ENCODE measurements at regions not wholly inside any gene's neighbourhood (a gene's known extent, or its start where the extent isn't known, plus 50 kb on each side); places are given as distances from the start of the nearest gene placed in this dataset.

GRCh38 chr2:51846796-51847195, 814.9 kb upstream of the NRXN1 start:
- Histone ChIP-seq H3K9me3 (ENCODE audit: control insufficient read depth, low read length) (no peaks in the 10 kb centered on the region), H3K4me3 (ENCODE audit: insufficient read depth, low read depth, low read length, poor library complexity, severe bottlenecking) (no peak overlapping the region), H3K4me1 (ENCODE audit: control insufficient read depth, insufficient read depth, low read length, poor library complexity, severe bottlenecking) (no peaks in the 10 kb centered on the region), H3K27me3 (replicated peaks; ENCODE audit: control insufficient read depth, insufficient read depth, low read length, poor library complexity, severe bottlenecking) (no peaks in the 10 kb centered on the region), H3K27ac (ENCODE audit: insufficient read depth, low read length, poor library complexity, severe bottlenecking) (no peak overlapping the region), H3K36me3 (ENCODE audit: control insufficient read depth, insufficient read depth, low read length) (no peaks in the 10 kb centered on the region)
- no peak for DNase-seq

- Histone ChIP-seq H3K36me3 (ENCODE audit: control insufficient read depth, insufficient read depth, low read length) (no peaks in the 10 kb centered on the region), H3K9me3 (ENCODE audit: control insufficient read depth, low read length) (no peaks in the 10 kb centered on the region), H3K4me3 (ENCODE audit: insufficient read depth, low read depth, low read length, poor library complexity, severe bottlenecking) (no peak overlapping the region), H3K27me3 (replicated peaks; ENCODE audit: control insufficient read depth, insufficient read depth, low read length, poor library complexity, severe bottlenecking) (no peaks in the 10 kb centered on the region), H3K4me1 (ENCODE audit: control insufficient read depth, insufficient read depth, low read length, poor library complexity, severe bottlenecking) (no peaks in the 10 kb centered on the region), H3K27ac (ENCODE audit: insufficient read depth, low read length, poor library complexity, severe bottlenecking) (no peak overlapping the region)
- DNase-seq = no peak
Measured at GRCh38 chr2:51846018-51846417, 814.1 kb upstream of the NRXN1 start.

GRCh38 chr2:51844596-51844995, 812.7 kb upstream of the NRXN1 start:
- Histone ChIP-seq H3K27me3 (replicated peaks; ENCODE audit: control insufficient read depth, insufficient read depth, low read length, poor library complexity, severe bottlenecking) (no peaks in the 10 kb centered on the region), H3K4me3 (ENCODE audit: insufficient read depth, low read depth, low read length, poor library complexity, severe bottlenecking) (no peak overlapping the region), H3K4me1 (ENCODE audit: control insufficient read depth, insufficient read depth, low read length, poor library complexity, severe bottlenecking) (no peaks in the 10 kb centered on the region), H3K36me3 (ENCODE audit: control insufficient read depth, insufficient read depth, low read length) (no peaks in the 10 kb centered on the region), H3K27ac (ENCODE audit: insufficient read depth, low read length, poor library complexity, severe bottlenecking) (no peak overlapping the region), H3K9me3 (ENCODE audit: control insufficient read depth, low read length) (no peaks in the 10 kb centered on the region)
- no peak for DNase-seq

- Histone ChIP-seq H3K27me3 (replicated peaks; ENCODE audit: control insufficient read depth, insufficient read depth, low read length, poor library complexity, severe bottlenecking) (no peaks in the 10 kb centered on the region), H3K27ac (ENCODE audit: insufficient read depth, low read length, poor library complexity, severe bottlenecking) (no peak overlapping the region), H3K4me1 (ENCODE audit: control insufficient read depth, insufficient read depth, low read length, poor library complexity, severe bottlenecking) (no peaks in the 10 kb centered on the region), H3K4me3 (ENCODE audit: insufficient read depth, low read depth, low read length, poor library complexity, severe bottlenecking) (no peak overlapping the region), H3K9me3 (ENCODE audit: control insufficient read depth, low read length) (no peaks in the 10 kb centered on the region), H3K36me3 (ENCODE audit: control insufficient read depth, insufficient read depth, low read length) (no peaks in the 10 kb centered on the region)
- no peak for DNase-seq
Measured at GRCh38 chr2:51829477-51829876, 797.5 kb upstream of the NRXN1 start.

- no peak for DNase-seq
- Histone ChIP-seq H3K36me3 (ENCODE audit: control insufficient read depth, insufficient read depth, low read length) (no peaks in the 10 kb centered on the region), H3K27me3 (replicated peaks; ENCODE audit: control insufficient read depth, insufficient read depth, low read length, poor library complexity, severe bottlenecking) (no peaks in the 10 kb centered on the region), H3K4me3 (ENCODE audit: insufficient read depth, low read depth, low read length, poor library complexity, severe bottlenecking) (no peak overlapping the region), H3K27ac (ENCODE audit: insufficient read depth, low read length, poor library complexity, severe bottlenecking) (no peak overlapping the region), H3K9me3 (ENCODE audit: control insufficient read depth, low read length) (no peaks in the 10 kb centered on the region), H3K4me1 (ENCODE audit: control insufficient read depth, insufficient read depth, low read length, poor library complexity, severe bottlenecking) (no peaks in the 10 kb centered on the region)
Measured at GRCh38 chr2:51825823-51826222, 793.9 kb upstream of the NRXN1 start.

GRCh38 chr2:51813247-51813646, 781.3 kb upstream of the NRXN1 start:
- H3K4me3 ChIP-seq (ENCODE audit: insufficient read depth, low read depth, low read length, poor library complexity, severe bottlenecking) = no peak overlapping the region
- no peak overlapping the region for H3K27ac ChIP-seq (ENCODE audit: insufficient read depth, low read length, poor library complexity, severe bottlenecking)
- H3K27me3 ChIP-seq (replicated peaks; ENCODE audit: control insufficient read depth, insufficient read depth, low read length, poor library complexity, severe bottlenecking) = no peaks in the 10 kb centered on the region
- DNase-seq = no peak
- no peaks in the 10 kb centered on the region for H3K9me3 ChIP-seq (ENCODE audit: control insufficient read depth, low read length)
- H3K36me3 ChIP-seq (ENCODE audit: control insufficient read depth, insufficient read depth, low read length) = no peaks in the 10 kb centered on the region
- no peaks in the 10 kb centered on the region for H3K4me1 ChIP-seq (ENCODE audit: control insufficient read depth, insufficient read depth, low read length, poor library complexity, severe bottlenecking)

- Histone ChIP-seq H3K9me3 (ENCODE audit: control insufficient read depth, low read length) (no peaks in the 10 kb centered on the region), H3K4me1 (ENCODE audit: control insufficient read depth, insufficient read depth, low read length, poor library complexity, severe bottlenecking) (no peaks in the 10 kb centered on the region), H3K36me3 (ENCODE audit: control insufficient read depth, insufficient read depth, low read length) (no peaks in the 10 kb centered on the region), H3K27me3 (replicated peaks; ENCODE audit: control insufficient read depth, insufficient read depth, low read length, poor library complexity, severe bottlenecking) (no peaks in the 10 kb centered on the region), H3K4me3 (ENCODE audit: insufficient read depth, low read depth, low read length, poor library complexity, severe bottlenecking) (no peak overlapping the region), H3K27ac (ENCODE audit: insufficient read depth, low read length, poor library complexity, severe bottlenecking) (no peak overlapping the region)
- no peak for DNase-seq
Measured at GRCh38 chr2:51812138-51812866, 780.4 kb upstream of the NRXN1 start.

GRCh38 chr2:51810197-51810596, 778.3 kb upstream of the NRXN1 start:
- Histone ChIP-seq H3K9me3 (ENCODE audit: control insufficient read depth, low read length) (no peaks in the 10 kb centered on the region), H3K36me3 (ENCODE audit: control insufficient read depth, insufficient read depth, low read length) (no peaks in the 10 kb centered on the region), H3K4me1 (ENCODE audit: control insufficient read depth, insufficient read depth, low read length, poor library complexity, severe bottlenecking) (no peaks in the 10 kb centered on the region), H3K27ac (ENCODE audit: insufficient read depth, low read length, poor library complexity, severe bottlenecking) (no peak overlapping the region), H3K4me3 (ENCODE audit: insufficient read depth, low read depth, low read length, poor library complexity, severe bottlenecking) (no peak overlapping the region), H3K27me3 (replicated peaks; ENCODE audit: control insufficient read depth, insufficient read depth, low read length, poor library complexity, severe bottlenecking) (no peaks in the 10 kb centered on the region)
- no peak for DNase-seq

GRCh38 chr2:51807229-51807628, 775.3 kb upstream of the NRXN1 start:
- no peak for DNase-seq
- Histone ChIP-seq H3K27me3 (replicated peaks; ENCODE audit: control insufficient read depth, insufficient read depth, low read length, poor library complexity, severe bottlenecking) (no peaks in the 10 kb centered on the region), H3K36me3 (ENCODE audit: control insufficient read depth, insufficient read depth, low read length) (no peaks in the 10 kb centered on the region), H3K4me1 (ENCODE audit: control insufficient read depth, insufficient read depth, low read length, poor library complexity, severe bottlenecking) (no peaks in the 10 kb centered on the region), H3K27ac (ENCODE audit: insufficient read depth, low read length, poor library complexity, severe bottlenecking) (no peak overlapping the region), H3K4me3 (ENCODE audit: insufficient read depth, low read depth, low read length, poor library complexity, severe bottlenecking) (no peak overlapping the region), H3K9me3 (ENCODE audit: control insufficient read depth, low read length) (no peaks in the 10 kb centered on the region)

GRCh38 chr2:51795248-51795888, 763.4 kb upstream of the NRXN1 start:
- Histone ChIP-seq H3K36me3 (ENCODE audit: control insufficient read depth, insufficient read depth, low read length) (no peaks in the 10 kb centered on the region), H3K4me3 (ENCODE audit: insufficient read depth, low read depth, low read length, poor library complexity, severe bottlenecking) (no peak overlapping the region), H3K4me1 (ENCODE audit: control insufficient read depth, insufficient read depth, low read length, poor library complexity, severe bottlenecking) (no peaks in the 10 kb centered on the region), H3K9me3 (ENCODE audit: control insufficient read depth, low read length) (peaks cover 4% of the 10 kb centered on the region), H3K27me3 (replicated peaks; ENCODE audit: control insufficient read depth, insufficient read depth, low read length, poor library complexity, severe bottlenecking) (no peaks in the 10 kb centered on the region), H3K27ac (ENCODE audit: insufficient read depth, low read length, poor library complexity, severe bottlenecking) (no peak overlapping the region)
- no peak for DNase-seq

Data from effector memory CD4-positive, alpha-beta T cell (primary cell).